ENCODE measurements at regions not wholly inside any gene's neighbourhood (a gene's known extent, or its start where the extent isn't known, plus 50 kb on each side); places are given as distances from the start of the nearest gene placed in this dataset.

DNA sequence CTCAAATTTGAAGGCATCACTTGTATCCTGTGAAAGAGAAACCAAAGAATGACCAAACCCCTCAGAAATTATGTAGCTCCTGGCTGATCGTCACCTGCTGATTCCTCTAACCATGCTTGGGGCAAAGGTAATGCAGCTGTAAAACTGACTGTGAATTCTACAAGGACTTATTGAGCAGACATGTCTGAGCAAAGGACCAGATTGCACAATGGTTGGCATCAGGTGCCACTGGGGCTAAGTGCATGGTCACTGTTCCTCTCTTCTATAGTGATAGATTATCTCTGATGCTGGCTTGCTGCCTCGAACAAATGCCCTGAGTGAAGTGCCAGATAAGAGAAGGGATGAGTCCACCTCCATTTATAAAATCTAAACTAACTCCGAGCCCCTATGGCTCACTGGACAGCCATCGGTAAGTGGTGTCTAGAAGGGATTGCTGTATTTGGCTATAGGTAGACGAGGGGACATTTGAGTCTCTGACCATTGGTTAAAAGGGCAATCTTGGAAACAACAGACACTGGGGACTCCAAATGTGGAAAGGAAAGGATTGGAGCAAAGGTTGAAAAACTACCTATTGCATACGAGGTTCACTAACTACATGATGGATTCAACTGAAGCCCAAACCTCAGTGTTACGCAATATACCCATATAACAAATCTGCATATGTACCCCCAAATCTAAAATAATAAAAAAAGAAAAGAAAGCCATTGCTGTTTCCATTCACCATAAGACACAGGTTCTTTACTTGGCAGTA is 110.7 kb upstream of the IGSF1 start:
- TF ChIP-seq ARNTL (CRISPR knock-in tag; IDR thresholded peaks at IDR 0.05; ENCODE audit: borderline replicate concordance, low read depth) (no peak), ZFP30 (CRISPR knock-in tag; IDR thresholded peaks at IDR 0.05) (no peak), ZFP3 (CRISPR knock-in tag; IDR thresholded peaks at IDR 0.05) (no peak), TCF4 (CRISPR knock-in tag; IDR thresholded peaks at IDR 0.05; ENCODE audit: borderline replicate concordance) (no peak), ZNF565 (CRISPR knock-in tag; conservative IDR thresholded peaks at IDR 0.05; ENCODE audit: low read depth) (no peak), CSDC2 (CRISPR knock-in tag; IDR thresholded peaks at IDR 0.05) (no peak), BACH2 (CRISPR knock-in tag; IDR thresholded peaks at IDR 0.05; ENCODE audit: borderline replicate concordance) (no peak), ZC3H10 (CRISPR knock-in tag; IDR thresholded peaks at IDR 0.05) (no peak), TOX (CRISPR knock-in tag; IDR thresholded peaks at IDR 0.05; ENCODE audit: borderline replicate concordance) (no peak), CSRNP3 (CRISPR knock-in tag; IDR thresholded peaks at IDR 0.05) (no peak), PPARA (CRISPR knock-in tag; IDR thresholded peaks at IDR 0.05; ENCODE audit: borderline replicate concordance) (no peak), ISL1 (CRISPR knock-in tag; IDR thresholded peaks at IDR 0.05) (no peak), ESRRG (CRISPR knock-in tag; IDR thresholded peaks at IDR 0.05) (no peak), ZNF8 (CRISPR knock-in tag; IDR thresholded peaks at IDR 0.05) (no peak)
- TF ChIP-seq, protein P1, sequence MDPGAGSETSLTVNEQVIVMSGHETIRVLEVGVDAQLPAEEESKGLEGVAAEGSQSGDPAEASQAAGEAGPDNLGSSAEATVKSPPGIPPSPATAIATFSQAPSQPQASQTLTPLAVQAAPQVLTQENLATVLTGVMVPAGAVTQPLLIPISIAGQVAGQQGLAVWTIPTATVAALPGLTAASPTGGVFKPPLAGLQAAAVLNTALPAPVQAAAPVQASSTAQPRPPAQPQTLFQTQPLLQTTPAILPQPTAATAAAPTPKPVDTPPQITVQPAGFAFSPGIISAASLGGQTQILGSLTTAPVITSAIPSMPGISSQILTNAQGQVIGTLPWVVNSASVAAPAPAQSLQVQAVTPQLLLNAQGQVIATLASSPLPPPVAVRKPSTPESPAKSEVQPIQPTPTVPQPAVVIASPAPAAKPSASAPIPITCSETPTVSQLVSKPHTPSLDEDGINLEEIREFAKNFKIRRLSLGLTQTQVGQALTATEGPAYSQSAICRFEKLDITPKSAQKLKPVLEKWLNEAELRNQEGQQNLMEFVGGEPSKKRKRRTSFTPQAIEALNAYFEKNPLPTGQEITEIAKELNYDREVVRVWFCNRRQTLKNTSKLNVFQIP (CRISPR knock-in tag; IDR thresholded peaks at IDR 0.05; ENCODE audit: borderline replicate concordance, low read depth): no peak
- TF ChIP-seq, protein P2, sequence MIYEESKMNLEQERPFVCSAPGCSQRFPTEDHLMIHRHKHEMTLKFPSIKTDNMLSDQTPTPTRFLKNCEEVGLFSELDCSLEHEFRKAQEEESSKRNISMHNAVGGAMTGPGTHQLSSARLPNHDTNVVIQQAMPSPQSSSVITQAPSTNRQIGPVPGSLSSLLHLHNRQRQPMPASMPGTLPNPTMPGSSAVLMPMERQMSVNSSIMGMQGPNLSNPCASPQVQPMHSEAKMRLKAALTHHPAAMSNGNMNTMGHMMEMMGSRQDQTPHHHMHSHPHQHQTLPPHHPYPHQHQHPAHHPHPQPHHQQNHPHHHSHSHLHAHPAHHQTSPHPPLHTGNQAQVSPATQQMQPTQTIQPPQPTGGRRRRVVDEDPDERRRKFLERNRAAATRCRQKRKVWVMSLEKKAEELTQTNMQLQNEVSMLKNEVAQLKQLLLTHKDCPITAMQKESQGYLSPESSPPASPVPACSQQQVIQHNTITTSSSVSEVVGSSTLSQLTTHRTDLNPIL (CRISPR knock-in tag; IDR thresholded peaks at IDR 0.05; ENCODE audit: low read depth): no peak
- TF ChIP-seq, protein P3, sequence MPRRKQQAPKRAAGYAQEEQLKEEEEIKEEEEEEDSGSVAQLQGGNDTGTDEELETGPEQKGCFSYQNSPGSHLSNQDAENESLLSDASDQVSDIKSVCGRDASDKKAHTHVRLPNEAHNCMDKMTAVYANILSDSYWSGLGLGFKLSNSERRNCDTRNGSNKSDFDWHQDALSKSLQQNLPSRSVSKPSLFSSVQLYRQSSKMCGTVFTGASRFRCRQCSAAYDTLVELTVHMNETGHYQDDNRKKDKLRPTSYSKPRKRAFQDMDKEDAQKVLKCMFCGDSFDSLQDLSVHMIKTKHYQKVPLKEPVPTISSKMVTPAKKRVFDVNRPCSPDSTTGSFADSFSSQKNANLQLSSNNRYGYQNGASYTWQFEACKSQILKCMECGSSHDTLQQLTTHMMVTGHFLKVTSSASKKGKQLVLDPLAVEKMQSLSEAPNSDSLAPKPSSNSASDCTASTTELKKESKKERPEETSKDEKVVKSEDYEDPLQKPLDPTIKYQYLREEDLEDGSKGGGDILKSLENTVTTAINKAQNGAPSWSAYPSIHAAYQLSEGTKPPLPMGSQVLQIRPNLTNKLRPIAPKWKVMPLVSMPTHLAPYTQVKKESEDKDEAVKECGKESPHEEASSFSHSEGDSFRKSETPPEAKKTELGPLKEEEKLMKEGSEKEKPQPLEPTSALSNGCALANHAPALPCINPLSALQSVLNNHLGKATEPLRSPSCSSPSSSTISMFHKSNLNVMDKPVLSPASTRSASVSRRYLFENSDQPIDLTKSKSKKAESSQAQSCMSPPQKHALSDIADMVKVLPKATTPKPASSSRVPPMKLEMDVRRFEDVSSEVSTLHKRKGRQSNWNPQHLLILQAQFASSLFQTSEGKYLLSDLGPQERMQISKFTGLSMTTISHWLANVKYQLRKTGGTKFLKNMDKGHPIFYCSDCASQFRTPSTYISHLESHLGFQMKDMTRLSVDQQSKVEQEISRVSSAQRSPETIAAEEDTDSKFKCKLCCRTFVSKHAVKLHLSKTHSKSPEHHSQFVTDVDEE (CRISPR knock-in tag; IDR thresholded peaks at IDR 0.05): no peak
- TF ChIP-seq, protein P4, sequence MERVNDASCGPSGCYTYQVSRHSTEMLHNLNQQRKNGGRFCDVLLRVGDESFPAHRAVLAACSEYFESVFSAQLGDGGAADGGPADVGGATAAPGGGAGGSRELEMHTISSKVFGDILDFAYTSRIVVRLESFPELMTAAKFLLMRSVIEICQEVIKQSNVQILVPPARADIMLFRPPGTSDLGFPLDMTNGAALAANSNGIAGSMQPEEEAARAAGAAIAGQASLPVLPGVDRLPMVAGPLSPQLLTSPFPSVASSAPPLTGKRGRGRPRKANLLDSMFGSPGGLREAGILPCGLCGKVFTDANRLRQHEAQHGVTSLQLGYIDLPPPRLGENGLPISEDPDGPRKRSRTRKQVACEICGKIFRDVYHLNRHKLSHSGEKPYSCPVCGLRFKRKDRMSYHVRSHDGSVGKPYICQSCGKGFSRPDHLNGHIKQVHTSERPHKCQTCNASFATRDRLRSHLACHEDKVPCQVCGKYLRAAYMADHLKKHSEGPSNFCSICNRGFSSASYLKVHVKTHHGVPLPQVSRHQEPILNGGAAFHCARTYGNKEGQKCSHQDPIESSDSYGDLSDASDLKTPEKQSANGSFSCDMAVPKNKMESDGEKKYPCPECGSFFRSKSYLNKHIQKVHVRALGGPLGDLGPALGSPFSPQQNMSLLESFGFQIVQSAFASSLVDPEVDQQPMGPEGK (CRISPR knock-in tag; IDR thresholded peaks at IDR 0.05; ENCODE audit: borderline replicate concordance): no peak
- no peak for ATAC-seq

- no peak for ATAC-seq
- no peak for TF ChIP-seq CSRNP3 (CRISPR knock-in tag; IDR thresholded peaks at IDR 0.05)
- no peak for TF ChIP-seq RARB (CRISPR knock-in tag; IDR thresholded peaks at IDR 0.05)
- TF ChIP-seq, protein P1 (CRISPR knock-in tag; IDR thresholded peaks at IDR 0.05; ENCODE audit: borderline replicate concordance, low read depth): no peak
- no peak for TF ChIP-seq ISL1 (CRISPR knock-in tag; IDR thresholded peaks at IDR 0.05)
- TF ChIP-seq CSDC2 (CRISPR knock-in tag; IDR thresholded peaks at IDR 0.05): no peak
- TF ChIP-seq, protein P3 (CRISPR knock-in tag; IDR thresholded peaks at IDR 0.05): no peak
- TF ChIP-seq ZNF565 (CRISPR knock-in tag; conservative IDR thresholded peaks at IDR 0.05; ENCODE audit: low read depth): no peak
- TF ChIP-seq, protein P4 (CRISPR knock-in tag; IDR thresholded peaks at IDR 0.05; ENCODE audit: borderline replicate concordance): no peak
These were observed 113.2 kb upstream of the IGSF1 start for GRCh38 chrX:131402124-131402811.

All from SK-N-SH treated with all-trans-retinoic acid at 6 μM for 48 hours (cell line).